HEK293T (cell line): ENCODE measurements at regions not wholly inside any gene's neighbourhood (a gene's known extent, or its start where the extent isn't known, plus 50 kb on each side); places are given as distances from the start of the nearest gene placed in this dataset.

Source experiments
- CTCF ChIA-PET: fragments of 350-600 bp; formaldehyde crosslinking; extraction: SDS; loops from one replicate; lab custom pipeline; 2021; ENCODE audit warnings: antibody characterized with exemption, inconsistent platforms; lab: Yijun Ruan, JAX
- POLR2A ChIA-PET: fragments of 350-600 bp; formaldehyde crosslinking; extraction: SDS; loops from one replicate; lab custom pipeline; 2020; ENCODE audit warnings: antibody characterized with exemption, inconsistent platforms; lab: Yijun Ruan, JAX
- DNase-seq: peaks from one replicate; pipeline ENCODE4 v3.0.0; 2012; ENCODE audit warnings: mixed read lengths; ENCODE audit errors: extremely low spot score
- ARNT ChIP-seq: fragments of 450-650 bp; IDR thresholded peaks from 2 replicates; pipeline ENCODE4 v1.6.1; 2017; ENCODE audit warnings: mild to moderate bottlenecking
- BHLHE40 ChIP-seq: fragments of 450-650 bp; IDR thresholded peaks from 2 replicates; pipeline ENCODE4 v1.6.1; 2016; ENCODE audit warnings: mild to moderate bottlenecking, moderate library complexity, borderline replicate concordance
- CTBP1 ChIP-seq: fragments of 450-650 bp; IDR thresholded peaks from 2 replicates; pipeline ENCODE4 v1.6.1; 2016; ENCODE audit warnings: borderline replicate concordance
- ELF4 ChIP-seq: fragments of 450-650 bp; IDR thresholded peaks from 2 replicates; pipeline ENCODE4 v1.6.1; 2017; ENCODE audit warnings: antibody characterized with exemption
- FOXA1 ChIP-seq: fragments of 450-650 bp; IDR thresholded peaks from 2 replicates; pipeline ENCODE4 v1.6.1; 2016; ENCODE audit warnings: mild to moderate bottlenecking
- FOXK2 ChIP-seq: fragments of 450-650 bp; IDR thresholded peaks from 2 replicates; pipeline ENCODE4 v1.6.1; 2016; ENCODE audit warnings: mild to moderate bottlenecking
- FOXM1 ChIP-seq: fragments of 450-650 bp; IDR thresholded peaks from 2 replicates; pipeline ENCODE4 v1.6.1; 2017; ENCODE audit warnings: mild to moderate bottlenecking, borderline replicate concordance
- HDGF ChIP-seq: fragments of 450-650 bp; IDR thresholded peaks from 2 replicates; pipeline ENCODE4 v1.6.1; 2017; ENCODE audit warnings: antibody characterized with exemption, borderline replicate concordance
- L3MBTL2 ChIP-seq: fragments of 450-650 bp; conservative IDR thresholded peaks from 2 replicates; pipeline ENCODE4 v1.6.1; 2016; ENCODE audit warnings: mild to moderate bottlenecking
- LEF1 ChIP-seq: fragments of 450-650 bp; IDR thresholded peaks from 2 replicates; pipeline ENCODE4 v1.6.1; 2017; ENCODE audit warnings: mild to moderate bottlenecking, borderline replicate concordance
- NFRKB ChIP-seq: fragments of 450-650 bp; IDR thresholded peaks from 2 replicates; pipeline ENCODE4 v1.6.1; 2016; ENCODE audit warnings: mild to moderate bottlenecking, moderate library complexity
- SP1 ChIP-seq: fragments of 450-650 bp; IDR thresholded peaks from 2 replicates; pipeline ENCODE4 v1.6.1; 2017
- SUZ12 ChIP-seq: fragments of 450-650 bp; IDR thresholded peaks from 2 replicates; pipeline ENCODE4 v1.6.1; 2016; ENCODE audit warnings: mild to moderate bottlenecking
- TARDBP ChIP-seq: fragments of 450-650 bp; IDR thresholded peaks from 2 replicates; pipeline ENCODE4 v1.6.1; 2016
- ZNF384 ChIP-seq: fragments of 450-650 bp; IDR thresholded peaks from 2 replicates; pipeline ENCODE4 v1.6.1; 2016
- TF ChIP-seq, protein P1 (sequence below): fragments of 450-650 bp; IDR thresholded peaks from 2 replicates; pipeline ENCODE4 v1.6.1; 2016

DNA sequence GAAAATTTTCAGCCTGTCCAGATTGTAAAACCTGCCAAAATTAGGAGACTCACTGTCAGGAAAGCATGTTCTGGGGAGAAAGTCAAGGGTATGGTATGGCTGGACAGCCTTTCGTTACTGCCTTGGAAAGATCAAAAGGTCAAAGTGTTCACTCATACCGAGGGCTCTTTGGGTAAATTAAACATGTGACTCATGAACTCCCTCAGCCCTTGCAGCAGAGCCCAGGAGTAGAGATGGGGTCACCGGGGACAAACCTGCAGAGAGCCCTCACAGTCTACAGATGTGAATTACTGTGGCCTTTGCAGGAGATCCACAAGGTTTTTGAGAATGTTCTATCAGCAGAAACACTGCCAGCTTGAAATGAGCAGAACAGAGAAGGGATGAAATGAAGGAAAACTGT, 275.7 kb downstream of the KLF6 start:
- TF ChIP-seq, protein P1, sequence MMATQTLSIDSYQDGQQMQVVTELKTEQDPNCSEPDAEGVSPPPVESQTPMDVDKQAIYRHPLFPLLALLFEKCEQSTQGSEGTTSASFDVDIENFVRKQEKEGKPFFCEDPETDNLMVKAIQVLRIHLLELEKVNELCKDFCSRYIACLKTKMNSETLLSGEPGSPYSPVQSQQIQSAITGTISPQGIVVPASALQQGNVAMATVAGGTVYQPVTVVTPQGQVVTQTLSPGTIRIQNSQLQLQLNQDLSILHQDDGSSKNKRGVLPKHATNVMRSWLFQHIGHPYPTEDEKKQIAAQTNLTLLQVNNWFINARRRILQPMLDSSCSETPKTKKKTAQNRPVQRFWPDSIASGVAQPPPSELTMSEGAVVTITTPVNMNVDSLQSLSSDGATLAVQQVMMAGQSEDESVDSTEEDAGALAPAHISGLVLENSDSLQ: no peak
- no peak for TF ChIP-seq FOXM1
- no peak for TF ChIP-seq BHLHE40
- no peak for TF ChIP-seq CTBP1
- no peak for TF ChIP-seq FOXK2
- no peak for TF ChIP-seq ARNT
- no peak for TF ChIP-seq SP1
- TF ChIP-seq HDGF: no peak
- TF ChIP-seq L3MBTL2: no peak
- TF ChIP-seq ZNF384: no peak
- TF ChIP-seq LEF1: no peak
- no peak for TF ChIP-seq SUZ12
- TF ChIP-seq TARDBP: no peak
- no peak for TF ChIP-seq FOXA1
- POLR2A ChIA-PET: no interaction called here
- DNase-seq: no peak
- CTCF ChIA-PET: no interaction called here

DNA sequence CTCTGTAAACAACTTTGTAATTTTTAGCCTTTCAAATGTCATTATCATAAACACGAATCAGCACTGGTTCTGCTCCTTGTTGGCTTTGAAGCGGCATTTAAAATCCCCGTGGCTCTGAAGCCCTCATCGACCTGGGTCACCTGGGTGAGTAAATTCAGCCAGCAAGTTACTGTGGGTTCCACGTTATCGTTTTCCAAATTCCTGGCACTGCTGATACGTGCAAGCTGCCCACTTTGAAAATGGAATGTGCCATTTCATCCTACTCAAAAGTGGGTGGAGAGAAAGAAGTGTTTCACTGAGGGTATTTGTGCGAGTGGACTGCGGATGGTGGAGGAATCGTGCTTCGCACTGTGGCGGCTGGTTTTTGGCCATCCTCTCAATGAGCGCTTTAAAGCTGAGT, 281.7 kb downstream of the KLF6 start:
- no peak for DNase-seq
- ChIA-PET CTCF (no interaction called here), POLR2A (no interaction called here)
- TF ChIP-seq ELF4 (no peak), SUZ12 (no peak), ZNF384 (no peak), FOXM1 (no peak), FOXK2 (no peak), HDGF (no peak), ARNT (no peak)

DNA sequence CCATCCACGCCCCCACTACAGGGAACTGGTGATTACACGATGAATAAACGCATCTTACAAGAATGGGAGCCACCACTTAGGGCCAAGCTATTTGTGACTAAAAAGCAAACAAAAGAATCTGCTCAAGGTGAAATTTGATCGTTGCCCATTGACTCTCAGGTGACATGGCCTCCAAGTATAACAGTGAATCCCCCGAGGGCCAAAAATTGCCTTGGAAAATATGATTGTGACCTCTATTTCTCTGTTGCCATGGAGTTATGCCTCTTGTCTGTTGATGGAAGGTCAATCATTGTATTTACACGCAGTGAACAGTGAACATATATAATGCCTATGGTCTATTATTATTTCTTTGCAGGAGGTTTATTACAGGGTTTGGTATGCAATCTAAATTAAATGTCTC, 282.3 kb downstream of the KLF6 start:
- POLR2A ChIA-PET: no interaction called here
- DNase-seq: no peak
- TF ChIP-seq FOXM1 (no peak), ZNF384 (no peak), SP1 (no peak), FOXA1 (no peak), L3MBTL2 (no peak), HDGF (no peak), ELF4 (no peak), CTBP1 (no peak), NFRKB (no peak), LEF1 (no peak), TARDBP (no peak), SUZ12 (no peak)
- TF ChIP-seq, protein P1: no peak

DNA sequence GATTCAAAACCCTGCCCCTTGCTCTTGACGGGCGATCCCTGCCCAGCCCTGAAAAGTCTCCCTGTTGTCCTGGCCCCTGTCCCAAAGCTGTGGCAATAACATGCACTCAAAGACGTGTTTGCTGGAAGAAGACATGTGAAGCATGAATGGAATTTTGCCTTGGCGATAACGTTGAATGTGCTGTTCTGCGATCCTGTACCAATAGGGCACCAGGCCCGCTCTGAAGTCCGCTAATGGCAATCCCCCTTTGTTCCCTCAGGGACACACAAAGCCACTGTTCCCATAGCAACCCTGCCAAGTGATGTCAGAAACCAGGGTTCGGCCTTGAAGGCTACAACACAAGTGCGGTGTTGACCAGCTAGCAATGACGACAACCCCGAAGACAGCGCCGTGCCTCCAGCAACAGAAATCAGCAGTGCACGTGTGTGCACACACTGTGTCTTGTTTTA, 284.6 kb downstream of the KLF6 start:
- ChIA-PET CTCF (no interaction called here), POLR2A (no interaction called here)
- no peak for DNase-seq
- no peak for TF ChIP-seq FOXM1
- no peak for TF ChIP-seq TARDBP
- no peak for TF ChIP-seq ARNT
- no peak for TF ChIP-seq ZNF384
- TF ChIP-seq NFRKB: no peak
- no peak for TF ChIP-seq ELF4
- no peak for TF ChIP-seq BHLHE40
- TF ChIP-seq SUZ12: no peak
- TF ChIP-seq HDGF: no peak

More for the DNA sequence above, 282.3 kb downstream of the KLF6 start:
- CTCF ChIA-PET: no interaction called here

DNA sequence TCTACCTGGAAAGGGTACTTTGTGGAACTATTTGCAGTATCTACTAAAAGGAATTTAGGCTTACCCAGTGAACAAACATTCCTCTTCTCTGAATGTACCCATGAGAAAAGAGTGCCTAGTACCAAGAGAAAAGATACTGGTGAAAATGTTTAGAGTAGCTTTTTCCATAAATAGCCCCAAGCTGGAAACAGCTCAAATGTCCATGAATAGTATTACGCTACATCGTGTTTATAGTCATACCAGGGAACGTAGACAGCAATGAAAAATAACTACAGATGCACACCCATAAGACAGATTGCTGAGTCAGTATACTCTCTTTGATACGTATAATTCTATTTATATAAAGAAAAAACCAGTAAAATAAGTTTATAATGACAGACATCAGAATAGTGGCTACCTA, 285.9 kb downstream of the KLF6 start:
- ChIA-PET POLR2A (no interaction called here), CTCF (no interaction called here)
- no peak for DNase-seq
- no peak for TF ChIP-seq ELF4
- TF ChIP-seq CTBP1: no peak
- TF ChIP-seq ARNT: no peak
- TF ChIP-seq NFRKB: no peak
- TF ChIP-seq FOXM1: no peak
- TF ChIP-seq TARDBP: no peak
- TF ChIP-seq FOXA1: no peak
- no peak for TF ChIP-seq ZNF384
- TF ChIP-seq FOXK2: no peak
- no peak for TF ChIP-seq SP1
- TF ChIP-seq SUZ12: no peak
- TF ChIP-seq, protein P1: no peak

DNA sequence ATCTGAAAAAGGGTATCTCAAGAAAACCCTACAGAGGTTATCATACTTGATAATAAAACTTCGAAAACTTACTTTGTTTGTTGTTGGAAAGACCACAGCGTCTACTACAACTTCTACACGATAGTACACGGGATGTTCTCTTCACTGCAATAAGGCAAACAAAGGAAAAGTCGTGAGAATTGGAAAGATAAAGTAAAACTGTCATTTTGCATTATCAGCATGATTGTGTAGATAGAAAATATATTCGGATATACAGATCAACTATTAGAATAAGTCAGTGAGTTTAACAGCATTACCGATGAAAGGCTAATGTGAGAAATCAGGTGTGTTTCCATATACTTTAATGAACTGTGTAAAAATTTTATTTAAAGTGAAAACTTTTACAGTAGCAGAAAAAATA, 287.4 kb downstream of the KLF6 start:
- DNase-seq: no peak
- TF ChIP-seq, protein P1: no peak
- no peak for TF ChIP-seq LEF1
- no peak for TF ChIP-seq L3MBTL2
- TF ChIP-seq CTBP1: no peak
- TF ChIP-seq TARDBP: no peak
- TF ChIP-seq ZNF384: no peak
- TF ChIP-seq FOXK2: no peak
- no peak for TF ChIP-seq SP1
- TF ChIP-seq BHLHE40: no peak
- TF ChIP-seq ARNT: no peak
- CTCF ChIA-PET: no interaction called here
- POLR2A ChIA-PET: no interaction called here
